ENCODE measurements at regions not wholly inside any gene's neighbourhood (a gene's known extent, or its start where the extent isn't known, plus 50 kb on each side); places are given as distances from the start of the nearest gene placed in this dataset.

- Histone ChIP-seq H3K9me3 (ENCODE audit: control insufficient read depth, insufficient read depth, low read length) (no peaks in the 10 kb centered on the region), H3K36me3 (ENCODE audit: control insufficient read depth, low read length) (no peaks in the 10 kb centered on the region), H3K4me3 (ENCODE audit: low read length) (no peak overlapping the region), H3K79me2 (ENCODE audit: control insufficient read depth, low read length) (no peaks in the 10 kb centered on the region), H3K4me1 (ENCODE audit: control insufficient read depth, low read length) (no peaks in the 10 kb centered on the region), H4K20me1 (ENCODE audit: control insufficient read depth, insufficient read depth, low read depth, low read length) (no peaks in the 10 kb centered on the region), H3K9me2 (replicated peaks; ENCODE audit: control insufficient read depth, low read length) (no peaks in the 10 kb centered on the region), H3K27me3 (ENCODE audit: control insufficient read depth, low read length) (no peaks in the 10 kb centered on the region), H3K4me2 (ENCODE audit: low read length) (no peak overlapping the region), H3K27ac (ENCODE audit: low read depth, low read length) (no peak overlapping the region), H3F3A (ENCODE audit: control insufficient read depth, insufficient read depth) (no peaks in the 10 kb centered on the region)
- no peak for TF ChIP-seq EZH2phosphoT487 (IDR thresholded peaks at IDR 0.05; ENCODE audit: borderline replicate concordance, low read length)
- no peak for TF ChIP-seq CTCF (IDR thresholded peaks at IDR 0.05; ENCODE audit: low read depth, low read length, poor library complexity, severe bottlenecking)
These were observed 451.5 kb downstream of the EPHA4 start for GRCh38 chr2:221120643-221121042.

- Histone ChIP-seq H3K27me3 (ENCODE audit: control insufficient read depth, low read length) (no peaks in the 10 kb centered on the region), H3K4me2 (ENCODE audit: low read length) (no peak overlapping the region), H3K4me1 (ENCODE audit: control insufficient read depth, low read length) (no peaks in the 10 kb centered on the region), H4K20me1 (ENCODE audit: control insufficient read depth, insufficient read depth, low read depth, low read length) (no peaks in the 10 kb centered on the region), H3K9me3 (ENCODE audit: control insufficient read depth, insufficient read depth, low read length) (peaks cover 9% of the 10 kb centered on the region), H3K9me2 (replicated peaks; ENCODE audit: control insufficient read depth, low read length) (no peaks in the 10 kb centered on the region), H3K36me3 (ENCODE audit: control insufficient read depth, low read length) (no peaks in the 10 kb centered on the region), H3K27ac (ENCODE audit: low read depth, low read length) (no peak overlapping the region), H3F3A (ENCODE audit: control insufficient read depth, insufficient read depth) (no peaks in the 10 kb centered on the region), H3K4me3 (ENCODE audit: low read length) (no peak overlapping the region), H3K79me2 (ENCODE audit: control insufficient read depth, low read length) (no peaks in the 10 kb centered on the region)
- TF ChIP-seq CTCF (IDR thresholded peaks at IDR 0.05; ENCODE audit: low read depth, low read length, poor library complexity, severe bottlenecking) (no peak), EZH2phosphoT487 (IDR thresholded peaks at IDR 0.05; ENCODE audit: borderline replicate concordance, low read length) (no peak)
These were observed 448.7 kb downstream of the EPHA4 start for GRCh38 chr2:221123396-221123795.

GRCh38 chr2:221124532-221125240 lies 447.4 kb downstream of the EPHA4 start:
- TF ChIP-seq CTCF (IDR thresholded peaks at IDR 0.05; ENCODE audit: low read depth, low read length, poor library complexity, severe bottlenecking), result no peak
- TF ChIP-seq EZH2phosphoT487 (IDR thresholded peaks at IDR 0.05; ENCODE audit: borderline replicate concordance, low read length), result no peak
- H3K4me2 ChIP-seq (ENCODE audit: low read length), result no peak overlapping the region

More at GRCh38 chr2:221124532-221125240, 447.4 kb downstream of the EPHA4 start:
- peaks cover 10% of the 10 kb centered on the region for H3K9me3 ChIP-seq (ENCODE audit: control insufficient read depth, insufficient read depth, low read length)
- no peak overlapping the region for H3K27ac ChIP-seq (ENCODE audit: low read depth, low read length)
- H3K36me3 ChIP-seq (ENCODE audit: control insufficient read depth, low read length), result no peaks in the 10 kb centered on the region
- no peaks in the 10 kb centered on the region for H3K79me2 ChIP-seq (ENCODE audit: control insufficient read depth, low read length)
- H3K9me2 ChIP-seq (replicated peaks; ENCODE audit: control insufficient read depth, low read length), result no peaks in the 10 kb centered on the region
- H3K4me3 ChIP-seq (ENCODE audit: low read length), result no peak overlapping the region
- no peaks in the 10 kb centered on the region for H3K27me3 ChIP-seq (ENCODE audit: control insufficient read depth, low read length)
- no peaks in the 10 kb centered on the region for H3K4me1 ChIP-seq (ENCODE audit: control insufficient read depth, low read length)
- H4K20me1 ChIP-seq (ENCODE audit: control insufficient read depth, insufficient read depth, low read depth, low read length), result no peaks in the 10 kb centered on the region
- H3F3A ChIP-seq (ENCODE audit: control insufficient read depth, insufficient read depth), result no peaks in the 10 kb centered on the region
